Activated naive CD8-positive, alpha-beta T cell treated with anti-CD3 and anti-CD28 coated beads for 36 hours (primary cell): ENCODE measurements at regions not wholly inside any gene's neighbourhood (a gene's known extent, or its start where the extent isn't known, plus 50 kb on each side); places are given as distances from the start of the nearest gene placed in this dataset.

Source experiments
- DNase-seq: peaks from one replicate; pipeline ENCODE4 v3.0.0; 2021
- H3K27ac Mint-ChIP-seq: one replicate; pipeline ENCODE4 v1.8.0; 2022; ENCODE audit warnings: mild to moderate bottlenecking, moderate library complexity, mixed read lengths
- H3K27me3 Mint-ChIP-seq: one replicate; pipeline ENCODE4 v1.8.0; 2022; ENCODE audit warnings: mild to moderate bottlenecking, mixed read lengths
- H3K36me3 Mint-ChIP-seq: one replicate; pipeline ENCODE4 v1.8.0; 2021; ENCODE audit warnings: mild to moderate bottlenecking, mixed read lengths
- H3K4me1 Mint-ChIP-seq: one replicate; pipeline ENCODE4 v1.8.0; 2021; ENCODE audit warnings: mixed read lengths
- H3K4me3 Mint-ChIP-seq: one replicate; pipeline ENCODE4 v1.8.0; 2022; ENCODE audit warnings: mild to moderate bottlenecking, moderate library complexity, mixed read lengths
- H3K9me3 Mint-ChIP-seq: one replicate; pipeline ENCODE4 v1.8.0; 2022; ENCODE audit warnings: mixed read lengths

DNA sequence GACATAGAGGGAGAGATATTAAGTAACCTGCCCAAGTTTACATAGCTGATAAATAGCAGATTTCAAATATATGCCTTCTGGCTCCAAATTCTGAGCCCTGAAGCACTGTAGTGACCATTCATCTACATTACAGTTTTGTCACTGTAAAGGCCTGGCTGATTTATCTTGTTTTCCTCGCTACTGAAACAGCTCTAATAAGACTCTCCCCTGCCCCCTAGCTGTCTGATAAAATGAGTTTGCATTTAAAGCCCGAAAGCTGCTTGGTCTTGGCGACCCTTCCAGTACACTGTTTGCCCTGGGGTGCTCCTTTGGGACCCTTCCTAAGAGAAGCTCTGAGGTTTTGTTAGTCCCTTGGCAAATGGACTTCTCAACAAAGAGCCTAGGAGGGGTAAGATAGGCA, 59.7 kb upstream of the RAB11FIP2 start:
- H3K4me1 Mint-ChIP-seq, result peaks cover 10% of the 10 kb centered on the region
- no peak overlapping the region for H3K27ac Mint-ChIP-seq
- H3K4me3 Mint-ChIP-seq, result no peak overlapping the region
- H3K9me3 Mint-ChIP-seq, result no peaks in the 10 kb centered on the region
- H3K36me3 Mint-ChIP-seq, result no peaks in the 10 kb centered on the region
- H3K27me3 Mint-ChIP-seq, result peaks cover 12% of the 10 kb centered on the region
- no peak for DNase-seq

DNA sequence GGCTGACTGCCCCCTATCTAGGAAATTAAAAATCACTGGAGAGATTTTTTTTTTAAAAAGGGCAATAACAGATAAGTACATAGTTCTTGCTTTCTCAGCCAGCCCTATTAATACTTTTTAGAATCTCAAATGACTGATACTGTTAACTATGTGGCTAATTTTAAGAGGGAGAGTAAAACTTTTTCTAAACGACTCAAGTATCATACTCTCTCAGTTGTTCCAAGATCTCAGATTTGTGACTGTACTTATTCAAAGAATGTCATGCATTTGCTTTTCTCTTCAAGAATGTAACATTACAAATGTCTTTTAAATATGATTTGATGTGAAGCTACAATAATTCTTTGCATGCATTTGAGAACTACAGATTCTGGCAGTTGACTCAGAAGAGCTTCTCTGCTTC, 55.4 kb upstream of the RAB11FIP2 start:
- no peak overlapping the region for H3K27ac Mint-ChIP-seq
- no peaks in the 10 kb centered on the region for H3K36me3 Mint-ChIP-seq
- H3K9me3 Mint-ChIP-seq, result no peaks in the 10 kb centered on the region
- H3K4me1 Mint-ChIP-seq, result peaks cover 3% of the 10 kb centered on the region
- DNase-seq, result no peak
- peaks cover 14% of the 10 kb centered on the region for H3K27me3 Mint-ChIP-seq
- H3K4me3 Mint-ChIP-seq, result no peak overlapping the region

DNA sequence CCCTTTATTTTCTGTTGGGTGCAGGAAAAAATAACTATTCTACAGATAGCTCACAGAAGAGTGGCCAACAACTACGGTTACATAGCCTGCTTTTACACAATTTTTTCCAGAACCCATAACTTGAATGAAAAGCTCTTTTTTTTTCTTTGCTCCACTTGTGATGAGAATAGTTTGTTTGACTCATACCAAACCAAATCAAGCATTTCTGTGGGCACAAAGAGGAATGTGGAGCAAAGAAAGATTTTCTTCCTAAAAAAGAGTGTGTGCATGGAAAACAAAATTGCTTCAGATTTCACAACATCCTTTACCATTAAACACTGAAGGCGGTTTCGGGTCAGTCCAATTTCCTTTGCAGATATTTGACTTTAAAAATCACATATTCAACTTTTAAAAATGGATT, 54.8 kb upstream of the RAB11FIP2 start:
- H3K27me3 Mint-ChIP-seq, result peaks cover 8% of the 10 kb centered on the region
- no peaks in the 10 kb centered on the region for H3K9me3 Mint-ChIP-seq
- no peaks in the 10 kb centered on the region for H3K4me1 Mint-ChIP-seq
- no peak overlapping the region for H3K4me3 Mint-ChIP-seq
- no peak for DNase-seq
- H3K36me3 Mint-ChIP-seq, result no peaks in the 10 kb centered on the region
- H3K27ac Mint-ChIP-seq, result no peak overlapping the region
